ENCODE measurements at regions not wholly inside any gene's neighbourhood (a gene's known extent, or its start where the extent isn't known, plus 50 kb on each side); places are given as distances from the start of the nearest gene placed in this dataset.

DNA sequence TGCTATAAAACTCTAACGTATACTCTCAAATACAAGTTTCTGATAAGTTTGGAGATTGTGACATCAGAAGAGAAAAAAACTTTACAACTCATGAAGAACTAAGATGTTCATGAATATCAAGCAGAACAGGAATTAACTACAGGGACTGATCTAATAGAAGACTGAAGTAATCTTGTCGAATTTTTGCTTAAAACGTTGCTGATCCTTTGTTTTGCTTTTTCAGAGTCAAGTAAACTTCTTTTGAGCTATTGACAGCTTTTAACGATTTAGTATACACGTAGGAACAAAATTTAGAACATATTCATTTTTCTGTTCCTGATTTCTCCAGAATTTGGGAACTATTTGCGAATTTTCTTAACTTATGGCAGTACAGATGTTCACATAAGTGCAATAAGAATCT, 610.2 kb downstream of the SI start:
- WGBS, 2 donors, result 59 to 63% methylated on average over 6 of the region's 6 CpGs
- intact Hi-C loops (cut with DNase I), result no loop called here
- no peak overlapping the region for H3K27ac ChIP-seq
- DNase-seq, result no peak
- no peaks in the 10 kb centered on the region for H3K4me1 ChIP-seq
- no peak for ATAC-seq
- H3K27me3 ChIP-seq, result no peaks in the 10 kb centered on the region
- no peak overlapping the region for H3K4me3 ChIP-seq
- no peaks in the 10 kb centered on the region for H3K9me3 ChIP-seq
- no peak for TF ChIP-seq POLR2A (IDR thresholded peaks at IDR 0.05)
- TF ChIP-seq, protein P1, sequence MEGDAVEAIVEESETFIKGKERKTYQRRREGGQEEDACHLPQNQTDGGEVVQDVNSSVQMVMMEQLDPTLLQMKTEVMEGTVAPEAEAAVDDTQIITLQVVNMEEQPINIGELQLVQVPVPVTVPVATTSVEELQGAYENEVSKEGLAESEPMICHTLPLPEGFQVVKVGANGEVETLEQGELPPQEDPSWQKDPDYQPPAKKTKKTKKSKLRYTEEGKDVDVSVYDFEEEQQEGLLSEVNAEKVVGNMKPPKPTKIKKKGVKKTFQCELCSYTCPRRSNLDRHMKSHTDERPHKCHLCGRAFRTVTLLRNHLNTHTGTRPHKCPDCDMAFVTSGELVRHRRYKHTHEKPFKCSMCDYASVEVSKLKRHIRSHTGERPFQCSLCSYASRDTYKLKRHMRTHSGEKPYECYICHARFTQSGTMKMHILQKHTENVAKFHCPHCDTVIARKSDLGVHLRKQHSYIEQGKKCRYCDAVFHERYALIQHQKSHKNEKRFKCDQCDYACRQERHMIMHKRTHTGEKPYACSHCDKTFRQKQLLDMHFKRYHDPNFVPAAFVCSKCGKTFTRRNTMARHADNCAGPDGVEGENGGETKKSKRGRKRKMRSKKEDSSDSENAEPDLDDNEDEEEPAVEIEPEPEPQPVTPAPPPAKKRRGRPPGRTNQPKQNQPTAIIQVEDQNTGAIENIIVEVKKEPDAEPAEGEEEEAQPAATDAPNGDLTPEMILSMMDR (IDR thresholded peaks at IDR 0.05), result no peak
- H3K36me3 ChIP-seq (replicated peaks in 1 of 2; ENCODE audit: insufficient read depth in 1 of 2, low read depth in 2 of 2), result no peaks in the 10 kb centered on the region

DNA sequence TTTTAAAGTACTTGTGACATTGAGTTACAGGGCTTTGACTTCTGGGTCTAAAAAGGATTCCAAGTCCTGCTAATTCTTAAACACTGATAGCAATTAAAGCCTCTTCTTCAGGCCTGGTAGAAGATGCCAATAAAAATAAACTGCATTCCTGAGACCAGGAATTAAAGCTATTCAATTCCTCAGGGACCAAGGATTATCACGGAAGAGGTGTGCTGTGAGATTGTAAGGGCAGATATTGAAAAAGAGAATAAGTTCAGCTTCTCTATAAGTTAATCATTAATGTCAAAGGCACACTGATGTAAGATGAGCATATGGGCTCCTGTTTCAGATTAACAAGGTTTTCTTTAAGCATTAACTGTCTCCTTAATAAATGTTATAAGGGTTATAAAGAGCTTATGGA, 611.3 kb downstream of the SI start:
- H3K4me3 ChIP-seq, result no peak overlapping the region
- intact Hi-C loops (cut with DNase I), result no loop called here
- no peaks in the 10 kb centered on the region for H3K9me3 ChIP-seq
- WGBS, 2 donors, result 35 to 54% methylated on average over 1 of the region's 1 CpG
- no peaks in the 10 kb centered on the region for H3K36me3 ChIP-seq (replicated peaks in 1 of 2; ENCODE audit: insufficient read depth in 1 of 2, low read depth in 2 of 2)
- no peaks in the 10 kb centered on the region for H3K27me3 ChIP-seq
- TF ChIP-seq, protein P1 (IDR thresholded peaks at IDR 0.05), result no peak
- no peak for TF ChIP-seq POLR2A (IDR thresholded peaks at IDR 0.05)
- no peak overlapping the region for H3K27ac ChIP-seq
- DNase-seq (no peak), ATAC-seq (no peak)
- no peaks in the 10 kb centered on the region for H3K4me1 ChIP-seq

DNA sequence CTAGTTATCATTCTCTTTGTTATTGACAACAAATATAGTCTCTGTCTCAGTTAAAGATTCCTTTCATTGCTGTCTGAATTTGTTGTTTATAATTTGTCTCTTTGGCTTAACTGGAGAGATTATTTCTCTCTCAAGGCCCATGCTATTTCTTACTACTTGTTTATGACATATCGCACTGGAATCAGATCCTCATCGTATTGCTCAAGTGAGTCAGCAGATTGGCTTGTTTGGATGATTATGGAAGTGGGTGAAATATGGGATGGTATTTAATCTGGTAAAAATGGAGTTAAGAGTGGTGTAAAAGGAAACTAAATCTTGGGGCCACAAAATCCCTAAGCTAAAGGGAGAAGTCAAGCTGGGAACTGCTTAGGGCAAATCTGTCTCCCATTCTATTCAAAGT, 613.1 kb downstream of the SI start:
- intact Hi-C loops (cut with DNase I), result no loop called here
- H3K36me3 ChIP-seq (replicated peaks in 1 of 2; ENCODE audit: insufficient read depth in 1 of 2, low read depth in 2 of 2), result no peaks in the 10 kb centered on the region
- no peaks in the 10 kb centered on the region for H3K4me1 ChIP-seq
- H3K27me3 ChIP-seq, result no peaks in the 10 kb centered on the region
- H3K4me3 ChIP-seq, result no peak overlapping the region
- no peaks in the 10 kb centered on the region for H3K9me3 ChIP-seq
- ATAC-seq (no peak), DNase-seq (no peak)
- 85 to 88% methylated on average over 2 of the region's 2 CpGs for WGBS, 2 donors
- TF ChIP-seq POLR2A (IDR thresholded peaks at IDR 0.05), result no peak
- TF ChIP-seq, protein P1 (IDR thresholded peaks at IDR 0.05), result no peak
- no peak overlapping the region for H3K27ac ChIP-seq

DNA sequence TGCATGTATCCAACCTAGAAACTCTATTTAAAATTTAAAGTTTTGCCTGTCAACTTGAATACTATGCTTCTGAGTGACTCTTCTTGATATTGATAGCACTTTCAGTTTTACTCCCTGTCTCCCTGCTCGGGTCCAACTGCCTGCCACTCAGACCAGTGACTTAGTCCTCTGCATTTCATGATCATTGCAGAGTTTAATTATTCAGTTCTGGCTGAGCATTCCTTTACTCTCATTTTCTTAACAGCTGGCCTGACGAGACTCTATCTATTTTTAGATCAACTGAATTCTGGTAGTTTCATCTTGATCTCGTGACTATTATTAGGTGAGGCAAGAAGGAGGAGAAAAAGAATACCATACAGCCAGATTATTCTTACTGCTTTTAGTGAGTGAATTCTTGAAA, 617.4 kb downstream of the SI start:
- Histone ChIP-seq H3K4me3 (no peak overlapping the region), H3K4me1 (no peaks in the 10 kb centered on the region), H3K27me3 (no peaks in the 10 kb centered on the region), H3K9me3 (no peaks in the 10 kb centered on the region), H3K27ac (no peak overlapping the region), H3K36me3 (replicated peaks in 1 of 2; ENCODE audit: insufficient read depth in 1 of 2, low read depth in 2 of 2) (no peaks in the 10 kb centered on the region)
- 63 to 72% methylated on average over 3 of the region's 3 CpGs for WGBS, 2 donors
- intact Hi-C loops (cut with DNase I), result no loop called here
- TF ChIP-seq, protein P1 (IDR thresholded peaks at IDR 0.05), result no peak
- TF ChIP-seq POLR2A (IDR thresholded peaks at IDR 0.05), result no peak
- ATAC-seq (no peak), DNase-seq (no peak)

DNA sequence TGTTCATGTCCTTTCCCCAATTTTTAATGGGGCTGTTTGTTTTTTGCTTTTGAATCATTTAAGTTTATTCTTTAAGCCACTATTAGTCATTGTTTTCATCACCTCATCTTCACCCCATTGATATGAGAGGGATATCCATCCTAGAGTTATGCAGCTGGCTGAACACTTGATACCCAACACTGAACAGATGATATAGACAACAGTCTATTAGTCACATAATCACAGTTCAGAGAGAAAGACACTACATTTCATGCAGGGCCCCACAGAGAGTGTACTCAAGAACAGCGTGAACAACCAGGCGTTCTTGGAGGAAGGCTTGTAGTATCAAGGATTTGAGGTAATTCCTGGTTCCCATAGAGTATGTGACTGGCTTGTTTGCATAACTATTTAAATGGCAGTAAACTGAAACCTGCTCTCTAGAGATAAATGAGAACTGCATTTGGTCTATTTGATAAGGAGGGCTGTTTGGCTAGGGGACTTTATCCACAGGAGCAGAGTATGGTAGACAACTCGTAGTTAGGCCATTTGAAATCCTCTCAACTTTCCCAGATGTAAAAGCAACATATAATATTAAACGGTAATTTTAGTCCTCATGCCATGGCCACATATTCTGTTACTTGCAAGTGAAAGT, 618.7 kb downstream of the SI start:
- no peak overlapping the region for H3K27ac ChIP-seq
- H3K27me3 ChIP-seq, result no peaks in the 10 kb centered on the region
- WGBS, 2 donors, result 44 to 47% methylated on average over 4 of the region's 4 CpGs
- H3K4me1 ChIP-seq, result no peaks in the 10 kb centered on the region
- H3K9me3 ChIP-seq, result no peaks in the 10 kb centered on the region
- intact Hi-C loops (cut with DNase I), result no loop called here
- ATAC-seq (no peak), DNase-seq (no peak)
- TF ChIP-seq, protein P1 (IDR thresholded peaks at IDR 0.05), result no peak
- TF ChIP-seq POLR2A (IDR thresholded peaks at IDR 0.05), result no peak
- H3K36me3 ChIP-seq (replicated peaks in 1 of 2; ENCODE audit: insufficient read depth in 1 of 2, low read depth in 2 of 2), result no peaks in the 10 kb centered on the region
- no peak overlapping the region for H3K4me3 ChIP-seq
